ENCODE measurements at regions not wholly inside any gene's neighbourhood (a gene's known extent, or its start where the extent isn't known, plus 50 kb on each side); places are given as distances from the start of the nearest gene placed in this dataset.

DNA sequence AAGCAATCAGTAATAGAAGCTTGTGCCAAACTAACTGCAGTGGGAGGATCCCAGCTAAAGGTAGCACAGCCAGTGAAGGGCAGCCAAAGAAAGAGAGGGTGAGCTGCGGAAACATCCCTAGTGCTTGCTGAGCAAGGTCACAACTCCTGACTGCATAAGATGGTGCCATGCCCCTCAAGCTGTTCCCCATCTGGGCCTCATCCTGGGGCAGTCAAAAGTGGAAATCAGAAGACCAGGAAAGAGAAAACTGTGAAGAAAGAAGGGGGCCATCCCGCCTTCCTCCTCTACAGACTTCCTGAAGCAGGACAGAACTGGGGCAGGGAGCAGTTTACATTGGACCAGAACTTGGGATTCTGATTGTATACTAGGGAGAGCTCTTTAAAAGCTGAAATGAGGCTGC, 159.2 kb downstream of the TNFSF13B start:
- ChIA-PET CTCF (no interaction called here), POLR2A (no interaction called here)
- TF ChIP-seq, protein P1, sequence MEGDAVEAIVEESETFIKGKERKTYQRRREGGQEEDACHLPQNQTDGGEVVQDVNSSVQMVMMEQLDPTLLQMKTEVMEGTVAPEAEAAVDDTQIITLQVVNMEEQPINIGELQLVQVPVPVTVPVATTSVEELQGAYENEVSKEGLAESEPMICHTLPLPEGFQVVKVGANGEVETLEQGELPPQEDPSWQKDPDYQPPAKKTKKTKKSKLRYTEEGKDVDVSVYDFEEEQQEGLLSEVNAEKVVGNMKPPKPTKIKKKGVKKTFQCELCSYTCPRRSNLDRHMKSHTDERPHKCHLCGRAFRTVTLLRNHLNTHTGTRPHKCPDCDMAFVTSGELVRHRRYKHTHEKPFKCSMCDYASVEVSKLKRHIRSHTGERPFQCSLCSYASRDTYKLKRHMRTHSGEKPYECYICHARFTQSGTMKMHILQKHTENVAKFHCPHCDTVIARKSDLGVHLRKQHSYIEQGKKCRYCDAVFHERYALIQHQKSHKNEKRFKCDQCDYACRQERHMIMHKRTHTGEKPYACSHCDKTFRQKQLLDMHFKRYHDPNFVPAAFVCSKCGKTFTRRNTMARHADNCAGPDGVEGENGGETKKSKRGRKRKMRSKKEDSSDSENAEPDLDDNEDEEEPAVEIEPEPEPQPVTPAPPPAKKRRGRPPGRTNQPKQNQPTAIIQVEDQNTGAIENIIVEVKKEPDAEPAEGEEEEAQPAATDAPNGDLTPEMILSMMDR (IDR thresholded peaks at IDR 0.05; ENCODE audit: insufficient read depth, low read depth, low read length): no peak
- DNase-seq (ENCODE audit: low read depth): no peak
- Histone ChIP-seq H3K36me3 (ENCODE audit: control insufficient read depth, insufficient read depth, low read length) (no peaks in the 10 kb centered on the region), H3K4me3 (ENCODE audit: low read depth, low read length) (no peak overlapping the region), H3K27me3 (ENCODE audit: control insufficient read depth, insufficient read depth, low read length) (no peaks in the 10 kb centered on the region)

DNA sequence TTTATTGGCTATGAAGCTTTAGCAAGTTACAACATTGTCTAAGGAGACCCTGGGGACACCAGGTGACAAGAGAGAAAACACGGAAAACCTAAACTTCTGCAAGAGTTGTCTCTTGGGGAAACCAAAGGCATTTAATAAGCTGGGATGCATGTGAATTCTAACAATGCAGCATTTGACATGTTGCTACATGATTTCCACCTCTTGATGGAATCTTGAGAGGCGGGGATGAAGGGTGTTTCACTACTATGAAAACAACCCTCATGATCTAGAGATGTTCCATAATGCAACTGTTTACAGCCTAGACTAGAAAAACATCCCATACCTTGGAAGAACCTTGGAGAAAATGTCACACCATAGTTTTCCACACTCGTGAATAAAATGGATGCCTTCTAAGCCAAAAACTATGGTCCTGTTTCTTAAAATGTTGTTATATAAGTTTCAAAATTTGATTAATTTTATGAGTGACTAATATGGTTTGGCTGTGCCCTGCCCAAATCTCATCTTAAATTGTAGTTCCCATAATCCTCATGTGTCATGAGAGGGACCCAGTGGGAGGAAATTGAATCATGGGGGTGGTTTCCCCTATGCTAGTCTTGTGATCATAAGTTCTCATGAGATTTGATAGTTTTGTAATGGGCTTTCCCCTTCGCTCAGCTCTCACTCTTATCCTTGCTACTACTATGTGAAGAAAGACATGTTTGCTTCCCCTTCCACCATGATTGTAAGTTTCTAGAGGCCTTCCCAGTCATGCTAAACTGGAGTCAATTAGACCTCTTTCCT, 164.6 kb downstream of the TNFSF13B start:
- Histone ChIP-seq H3K27me3 (ENCODE audit: control insufficient read depth, insufficient read depth, low read length) (no peaks in the 10 kb centered on the region), H3K36me3 (ENCODE audit: control insufficient read depth, insufficient read depth, low read length) (no peaks in the 10 kb centered on the region), H3K4me3 (ENCODE audit: low read depth, low read length) (no peak overlapping the region)
- TF ChIP-seq, protein P1 (IDR thresholded peaks at IDR 0.05; ENCODE audit: insufficient read depth, low read depth, low read length): no peak
- DNase-seq (ENCODE audit: low read depth): no peak
- ChIA-PET CTCF (no interaction called here), POLR2A (no interaction called here)

DNA sequence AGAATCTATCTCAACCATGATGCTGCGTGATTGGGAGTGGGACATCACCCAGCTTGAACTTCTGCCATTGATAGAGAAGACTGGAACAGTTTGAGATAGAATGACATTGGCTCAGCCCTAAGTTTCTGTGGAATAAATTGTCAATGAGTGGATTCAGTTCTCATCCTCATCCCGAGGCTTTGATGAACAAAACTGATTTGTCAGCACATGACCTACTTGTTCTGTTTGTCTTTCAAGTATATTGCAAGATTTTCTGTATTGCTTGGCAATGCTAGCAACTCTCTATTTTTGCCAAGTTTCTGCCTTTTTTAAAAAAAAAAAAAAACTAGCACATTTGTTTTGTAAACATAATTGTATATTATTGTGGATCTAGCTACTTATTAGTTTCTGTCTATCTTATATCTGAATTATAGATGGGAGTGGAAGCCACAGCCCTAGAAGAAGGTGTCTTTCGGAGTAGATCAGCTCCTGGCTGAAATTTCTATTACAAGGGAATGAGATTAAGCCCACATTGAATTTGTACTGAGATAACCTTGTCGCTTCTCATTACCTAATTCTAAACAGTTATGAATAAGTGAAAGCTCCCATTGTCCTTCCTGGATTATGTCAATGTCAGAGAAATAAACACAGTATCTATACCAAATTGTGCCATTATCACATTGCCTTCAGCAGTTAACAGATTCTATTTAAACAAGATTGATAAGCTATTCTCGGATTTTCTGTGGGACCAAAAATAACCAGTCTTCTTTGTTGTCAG, 166.1 kb downstream of the TNFSF13B start:
- CTCF ChIA-PET: interaction anchor here (0.8 kb wide), 1 partner anchor 493 kb away, joined by 3 read pairs; no protein-coding TSS in a partner anchor
- no peak overlapping the region for H3K4me3 ChIP-seq (ENCODE audit: low read depth, low read length)
- POLR2A ChIA-PET: no interaction called here
- no peak for DNase-seq (ENCODE audit: low read depth)
- H3K36me3 ChIP-seq (ENCODE audit: control insufficient read depth, insufficient read depth, low read length): no peaks in the 10 kb centered on the region
- TF ChIP-seq, protein P1 (IDR thresholded peaks at IDR 0.05; ENCODE audit: insufficient read depth, low read depth, low read length): no peak
- no peaks in the 10 kb centered on the region for H3K27me3 ChIP-seq (ENCODE audit: control insufficient read depth, insufficient read depth, low read length)

DNA sequence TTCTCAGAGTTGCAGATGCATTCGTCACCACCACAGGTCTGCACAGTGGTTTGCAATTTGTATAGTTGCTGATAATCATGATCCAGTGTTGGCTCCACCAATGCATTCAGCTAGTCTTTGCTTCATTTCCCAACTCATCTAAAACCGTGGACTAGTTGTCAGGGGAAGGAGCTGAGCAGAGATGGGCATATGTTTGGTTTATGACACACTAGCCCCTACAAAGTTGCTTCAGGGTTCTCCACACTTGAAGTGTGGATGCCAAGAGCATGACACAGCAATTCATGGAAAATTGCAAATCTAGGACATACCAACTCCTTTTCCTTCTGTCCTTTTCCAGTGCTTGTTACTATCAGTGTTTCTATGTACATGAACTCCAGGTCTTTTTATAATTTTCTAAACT, 168.0 kb downstream of the TNFSF13B start:
- CTCF ChIA-PET: no interaction called here

DNA sequence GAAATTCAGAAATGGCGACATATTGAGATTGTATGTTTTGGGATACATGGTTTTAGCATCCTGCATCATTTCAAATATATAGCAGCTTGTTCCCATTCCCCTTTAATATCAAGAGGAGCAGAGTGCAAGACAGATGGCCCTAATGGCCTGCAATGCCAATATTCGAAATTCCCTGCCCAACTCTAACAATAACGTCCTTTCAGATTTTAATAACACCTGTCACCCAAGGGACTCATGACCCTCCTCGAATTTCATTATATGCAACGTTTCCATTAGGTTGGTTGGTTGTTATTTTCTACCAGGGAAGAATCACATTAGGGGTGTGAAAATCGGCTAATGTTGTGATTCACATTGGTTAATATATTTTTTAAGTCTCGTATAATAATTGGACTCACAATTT, 170.0 kb downstream of the TNFSF13B start:
- Histone ChIP-seq H3K36me3 (ENCODE audit: control insufficient read depth, insufficient read depth, low read length) (no peaks in the 10 kb centered on the region), H3K4me3 (ENCODE audit: low read depth, low read length) (no peak overlapping the region), H3K27me3 (ENCODE audit: control insufficient read depth, insufficient read depth, low read length) (no peaks in the 10 kb centered on the region)
- no peak for DNase-seq (ENCODE audit: low read depth)
- TF ChIP-seq, protein P1 (IDR thresholded peaks at IDR 0.05; ENCODE audit: insufficient read depth, low read depth, low read length): no peak
- CTCF ChIA-PET: no interaction called here
- POLR2A ChIA-PET: no interaction called here

More for the DNA sequence above, 168.0 kb downstream of the TNFSF13B start:
- POLR2A ChIA-PET: no interaction called here
- Histone ChIP-seq H3K4me3 (ENCODE audit: low read depth, low read length) (no peak overlapping the region), H3K27me3 (ENCODE audit: control insufficient read depth, insufficient read depth, low read length) (no peaks in the 10 kb centered on the region), H3K36me3 (ENCODE audit: control insufficient read depth, insufficient read depth, low read length) (no peaks in the 10 kb centered on the region)
- TF ChIP-seq, protein P1 (IDR thresholded peaks at IDR 0.05; ENCODE audit: insufficient read depth, low read depth, low read length): no peak
- DNase-seq (ENCODE audit: low read depth): no peak

All from BJ (cell line).